ENCODE measurements at regions not wholly inside any gene's neighbourhood (a gene's known extent, or its start where the extent isn't known, plus 50 kb on each side); places are given as distances from the start of the nearest gene placed in this dataset.

DNA sequence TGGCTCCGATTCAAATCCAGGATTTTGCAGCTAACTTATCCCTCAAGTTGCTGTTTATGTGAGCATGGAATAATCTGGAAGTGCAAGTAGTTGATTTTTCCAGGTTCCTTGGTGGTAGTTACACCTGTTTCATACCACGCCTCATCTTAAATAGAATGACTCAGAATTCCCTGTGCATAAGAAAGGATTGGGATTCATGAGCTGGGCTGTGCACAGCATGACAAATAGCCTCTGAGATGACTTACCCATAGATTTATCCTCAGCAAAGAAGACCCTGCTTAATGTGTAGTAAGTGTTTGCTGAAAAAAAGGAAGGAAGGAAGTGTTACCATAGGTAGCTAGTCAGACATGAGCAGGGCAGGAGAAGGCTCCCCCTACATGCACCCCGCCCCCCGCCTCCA is 777.7 kb upstream of the ADGRL3 start:
- TF ChIP-seq POLR2AphosphoS5 (IDR thresholded peaks at IDR 0.05; ENCODE audit: low read depth, low read length) (no peak), SIN3A (IDR thresholded peaks at IDR 0.05; ENCODE audit: borderline replicate concordance, insufficient read depth, low read length) (no peak)
- TF ChIP-seq, protein P1, sequence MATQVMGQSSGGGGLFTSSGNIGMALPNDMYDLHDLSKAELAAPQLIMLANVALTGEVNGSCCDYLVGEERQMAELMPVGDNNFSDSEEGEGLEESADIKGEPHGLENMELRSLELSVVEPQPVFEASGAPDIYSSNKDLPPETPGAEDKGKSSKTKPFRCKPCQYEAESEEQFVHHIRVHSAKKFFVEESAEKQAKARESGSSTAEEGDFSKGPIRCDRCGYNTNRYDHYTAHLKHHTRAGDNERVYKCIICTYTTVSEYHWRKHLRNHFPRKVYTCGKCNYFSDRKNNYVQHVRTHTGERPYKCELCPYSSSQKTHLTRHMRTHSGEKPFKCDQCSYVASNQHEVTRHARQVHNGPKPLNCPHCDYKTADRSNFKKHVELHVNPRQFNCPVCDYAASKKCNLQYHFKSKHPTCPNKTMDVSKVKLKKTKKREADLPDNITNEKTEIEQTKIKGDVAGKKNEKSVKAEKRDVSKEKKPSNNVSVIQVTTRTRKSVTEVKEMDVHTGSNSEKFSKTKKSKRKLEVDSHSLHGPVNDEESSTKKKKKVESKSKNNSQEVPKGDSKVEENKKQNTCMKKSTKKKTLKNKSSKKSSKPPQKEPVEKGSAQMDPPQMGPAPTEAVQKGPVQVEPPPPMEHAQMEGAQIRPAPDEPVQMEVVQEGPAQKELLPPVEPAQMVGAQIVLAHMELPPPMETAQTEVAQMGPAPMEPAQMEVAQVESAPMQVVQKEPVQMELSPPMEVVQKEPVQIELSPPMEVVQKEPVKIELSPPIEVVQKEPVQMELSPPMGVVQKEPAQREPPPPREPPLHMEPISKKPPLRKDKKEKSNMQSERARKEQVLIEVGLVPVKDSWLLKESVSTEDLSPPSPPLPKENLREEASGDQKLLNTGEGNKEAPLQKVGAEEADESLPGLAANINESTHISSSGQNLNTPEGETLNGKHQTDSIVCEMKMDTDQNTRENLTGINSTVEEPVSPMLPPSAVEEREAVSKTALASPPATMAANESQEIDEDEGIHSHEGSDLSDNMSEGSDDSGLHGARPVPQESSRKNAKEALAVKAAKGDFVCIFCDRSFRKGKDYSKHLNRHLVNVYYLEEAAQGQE (IDR thresholded peaks at IDR 0.05; ENCODE audit: insufficient read depth in 1 of 2, low read depth in 2 of 2, low read length in 2 of 2) = no peak

All from PFSK-1 (cell line).